Dendritic cell treated with granulocyte-macrophage colony-stimulating factor and Interleukin-4, amounts not matched to agents 40 ng/mL and 50 ng/mL, for 4 days (primary cell): ENCODE measurements at regions not wholly inside any gene's neighbourhood (a gene's known extent, or its start where the extent isn't known, plus 50 kb on each side); places are given as distances from the start of the nearest gene placed in this dataset.
"Not testable (repeated sequence)": the region's sequence is repeated elsewhere in the genome, so short reads cannot be mapped to it uniquely, and the experiment has no call there.

Experiments
- H3K27ac Mint-ChIP-seq: one replicate; pipeline ENCODE4 v1.8.0; 2022; ENCODE audit warnings: mild to moderate bottlenecking, mixed read lengths
- H3K27me3 Mint-ChIP-seq: one replicate; pipeline ENCODE4 v1.8.0; 2022; ENCODE audit warnings: mild to moderate bottlenecking, mixed read lengths
- H3K36me3 Mint-ChIP-seq: one replicate; pipeline ENCODE4 v1.8.0; 2022; ENCODE audit warnings: low read depth, mixed read lengths
- H3K4me1 Mint-ChIP-seq: one replicate; pipeline ENCODE4 v1.8.0; 2022; ENCODE audit warnings: low read depth, mixed read lengths
- H3K4me3 Mint-ChIP-seq: one replicate; pipeline ENCODE4 v1.8.0; 2022; ENCODE audit warnings: mild to moderate bottlenecking, moderate library complexity, mixed read lengths
- H3K9me3 Mint-ChIP-seq: one replicate; pipeline ENCODE4 v1.8.0; 2022; ENCODE audit warnings: mixed read lengths
- intact Hi-C: fragments of 100-400 bp; cut with micrococcal nuclease; formaldehyde crosslinking; loops from one replicate; pipeline ENCODE4 v1.15.0; 2022

- Mint-ChIP-seq H3K4me3 (no peak overlapping the region), H3K27me3 (no peaks in the 10 kb centered on the region), H3K27ac (no peak overlapping the region), H3K36me3 (no peaks in the 10 kb centered on the region), H3K4me1 (no peaks in the 10 kb centered on the region), H3K9me3 (no peaks in the 10 kb centered on the region)
- intact Hi-C loops: no loop called here
Measured at GRCh38 chr4:162977788-162978187, 188.9 kb downstream of the NAF1 start.

GRCh38 chr4:162972661-162973330 lies 193.9 kb downstream of the NAF1 start:
- intact Hi-C loops: no loop called here
- H3K27me3 Mint-ChIP-seq: no peaks in the 10 kb centered on the region
- no peaks in the 10 kb centered on the region for H3K36me3 Mint-ChIP-seq
- no peak overlapping the region for H3K4me3 Mint-ChIP-seq
- no peak overlapping the region for H3K27ac Mint-ChIP-seq
- H3K4me1 Mint-ChIP-seq: no peaks in the 10 kb centered on the region
- H3K9me3 Mint-ChIP-seq: peaks cover 9% of the 10 kb centered on the region

GRCh38 chr4:162969194-162969593 lies 197.5 kb downstream of the NAF1 start:
- H3K36me3 Mint-ChIP-seq: no peaks in the 10 kb centered on the region
- H3K4me3 Mint-ChIP-seq: no peak overlapping the region
- no peak overlapping the region for H3K27ac Mint-ChIP-seq
- H3K4me1 Mint-ChIP-seq: no peaks in the 10 kb centered on the region
- intact Hi-C loops: no loop called here
- peaks cover 23% of the 10 kb centered on the region for H3K9me3 Mint-ChIP-seq
- H3K27me3 Mint-ChIP-seq: no peaks in the 10 kb centered on the region

GRCh38 chr4:162965978-162966377 lies 200.7 kb downstream of the NAF1 start:
- peaks cover 23% of the 10 kb centered on the region for H3K9me3 Mint-ChIP-seq
- H3K27ac Mint-ChIP-seq, H3K4me3 Mint-ChIP-seq, intact Hi-C loops, H3K36me3 Mint-ChIP-seq, H3K4me1 Mint-ChIP-seq, H3K27me3 Mint-ChIP-seq: not testable (repeated sequence)

GRCh38 chr4:162959046-162959445 lies 207.6 kb downstream of the NAF1 start:
- Mint-ChIP-seq H3K27ac (no peak overlapping the region), H3K4me3 (no peak overlapping the region), H3K4me1 (no peaks in the 10 kb centered on the region), H3K27me3 (no peaks in the 10 kb centered on the region), H3K9me3 (no peaks in the 10 kb centered on the region), H3K36me3 (no peaks in the 10 kb centered on the region)
- intact Hi-C loops: no loop called here

- no peaks in the 10 kb centered on the region for H3K27me3 Mint-ChIP-seq
- no peaks in the 10 kb centered on the region for H3K4me1 Mint-ChIP-seq
- no peak overlapping the region for H3K4me3 Mint-ChIP-seq
- no peaks in the 10 kb centered on the region for H3K36me3 Mint-ChIP-seq
- no peak overlapping the region for H3K27ac Mint-ChIP-seq
- H3K9me3 Mint-ChIP-seq: no peaks in the 10 kb centered on the region
- intact Hi-C loops: no loop called here
Measured at GRCh38 chr4:162957521-162958143, 209.1 kb downstream of the NAF1 start.

- Mint-ChIP-seq H3K4me3 (no peak overlapping the region), H3K36me3 (no peaks in the 10 kb centered on the region), H3K9me3 (no peaks in the 10 kb centered on the region), H3K27me3 (no peaks in the 10 kb centered on the region), H3K4me1 (no peaks in the 10 kb centered on the region), H3K27ac (no peak overlapping the region)
- intact Hi-C loops: no loop called here
Measured at GRCh38 chr4:162954976-162955375, 211.7 kb downstream of the NAF1 start.

GRCh38 chr4:162952232-162952631 lies 214.5 kb downstream of the NAF1 start:
- H3K27ac Mint-ChIP-seq: no peak overlapping the region
- no peaks in the 10 kb centered on the region for H3K9me3 Mint-ChIP-seq
- intact Hi-C loops: no loop called here
- no peaks in the 10 kb centered on the region for H3K36me3 Mint-ChIP-seq
- H3K4me1 Mint-ChIP-seq: no peaks in the 10 kb centered on the region
- no peaks in the 10 kb centered on the region for H3K27me3 Mint-ChIP-seq
- H3K4me3 Mint-ChIP-seq: no peak overlapping the region

GRCh38 chr4:162945713-162946112 lies 221.0 kb downstream of the NAF1 start:
- intact Hi-C loops: no loop called here
- Mint-ChIP-seq H3K27ac (no peak overlapping the region), H3K36me3 (no peaks in the 10 kb centered on the region), H3K27me3 (no peaks in the 10 kb centered on the region), H3K9me3 (no peaks in the 10 kb centered on the region), H3K4me3 (no peak overlapping the region), H3K4me1 (no peaks in the 10 kb centered on the region)

- Mint-ChIP-seq H3K9me3 (no peaks in the 10 kb centered on the region), H3K4me3 (no peak overlapping the region), H3K27me3 (no peaks in the 10 kb centered on the region), H3K27ac (no peak overlapping the region), H3K36me3 (no peaks in the 10 kb centered on the region), H3K4me1 (no peaks in the 10 kb centered on the region)
- intact Hi-C loops: no loop called here
Measured at GRCh38 chr4:162943263-162943662, 223.4 kb downstream of the NAF1 start.

- intact Hi-C loops: no loop called here
- no peak overlapping the region for H3K27ac Mint-ChIP-seq
- H3K9me3 Mint-ChIP-seq: no peaks in the 10 kb centered on the region
- H3K4me1 Mint-ChIP-seq: no peaks in the 10 kb centered on the region
- H3K4me3 Mint-ChIP-seq: no peak overlapping the region
- H3K27me3 Mint-ChIP-seq: no peaks in the 10 kb centered on the region
- no peaks in the 10 kb centered on the region for H3K36me3 Mint-ChIP-seq
Measured at GRCh38 chr4:162938738-162939485, 227.8 kb downstream of the NAF1 start.

GRCh38 chr4:162935214-162935613 lies 231.5 kb downstream of the NAF1 start:
- Mint-ChIP-seq H3K27ac (no peak overlapping the region), H3K27me3 (no peaks in the 10 kb centered on the region), H3K9me3 (no peaks in the 10 kb centered on the region), H3K4me3 (no peak overlapping the region), H3K36me3 (no peaks in the 10 kb centered on the region), H3K4me1 (no peaks in the 10 kb centered on the region)
- intact Hi-C loops: no loop called here

- H3K27me3 Mint-ChIP-seq: no peaks in the 10 kb centered on the region
- H3K27ac Mint-ChIP-seq: no peak overlapping the region
- intact Hi-C loops: no loop called here
- H3K36me3 Mint-ChIP-seq: no peaks in the 10 kb centered on the region
- no peak overlapping the region for H3K4me3 Mint-ChIP-seq
- H3K4me1 Mint-ChIP-seq: no peaks in the 10 kb centered on the region
- no peaks in the 10 kb centered on the region for H3K9me3 Mint-ChIP-seq
Measured at GRCh38 chr4:162931286-162931685, 235.4 kb downstream of the NAF1 start.

GRCh38 chr4:162921178-162921785 lies 245.4 kb downstream of the NAF1 start:
- H3K4me3 Mint-ChIP-seq: no peak overlapping the region
- H3K36me3 Mint-ChIP-seq: no peaks in the 10 kb centered on the region
- no peak overlapping the region for H3K27ac Mint-ChIP-seq
- H3K4me1 Mint-ChIP-seq: no peaks in the 10 kb centered on the region
- no peaks in the 10 kb centered on the region for H3K27me3 Mint-ChIP-seq
- intact Hi-C loops: no loop called here
- peaks cover 12% of the 10 kb centered on the region for H3K9me3 Mint-ChIP-seq
